SJSA1 (cell line): ENCODE measurements at regions not wholly inside any gene's neighbourhood (a gene's known extent, or its start where the extent isn't known, plus 50 kb on each side); places are given as distances from the start of the nearest gene placed in this dataset.

Experiments used
- DNase-seq, 2 experiments: peaks; one replicate each; pipeline ENCODE4 v3.0.0-alpha.2; 2015 to 2020; ENCODE audit warnings: low spot score in 2 of 2, low read depth in 1 of 2
- H3K27ac ChIP-seq: fragments of 250-450 bp; sonication (Bioruptor Pico); 2 replicates; pipeline ENCODE4 v1.5.1; 2020; ENCODE audit warnings: mild to moderate bottlenecking, moderate library complexity
- H3K27me3 ChIP-seq: fragments of 250-450 bp; sonication (Bioruptor Pico); replicated peaks from 2 replicates; pipeline ENCODE4 v1.5.1; 2020; ENCODE audit warnings: mild to moderate bottlenecking, moderate library complexity
- H3K36me3 ChIP-seq: fragments of 250-450 bp; sonication (Bioruptor Pico); 2 replicates; pipeline ENCODE4 v1.5.1; 2020; ENCODE audit warnings: mild to moderate bottlenecking
- H3K4me1 ChIP-seq: fragments of 250-450 bp; sonication (Bioruptor Pico); replicated peaks from 2 replicates; pipeline ENCODE4 v1.6.1; 2021; ENCODE audit warnings: mild to moderate bottlenecking
- H3K4me3 ChIP-seq: fragments of 250-450 bp; sonication (Bioruptor Pico); 2 replicates; pipeline ENCODE4 v1.5.1; 2020; ENCODE audit warnings: mild to moderate bottlenecking
- H3K9me3 ChIP-seq: fragments of 250-450 bp; sonication (Bioruptor Pico); replicated peaks from 2 replicates; pipeline ENCODE4 v1.5.1; 2020; ENCODE audit warnings: mild to moderate bottlenecking

- H3K9me3 ChIP-seq: peaks cover 2% of the 10 kb centered on the region
- H3K27ac ChIP-seq: no peak overlapping the region
- no peaks in the 10 kb centered on the region for H3K4me1 ChIP-seq
- no peaks in the 10 kb centered on the region for H3K27me3 ChIP-seq
- H3K36me3 ChIP-seq: no peaks in the 10 kb centered on the region
- H3K4me3 ChIP-seq: no peak overlapping the region
- no peak for DNase-seq
Observed at GRCh38 chr6:14365393-14365792, 247.8 kb downstream of the CD83 start.

DNA sequence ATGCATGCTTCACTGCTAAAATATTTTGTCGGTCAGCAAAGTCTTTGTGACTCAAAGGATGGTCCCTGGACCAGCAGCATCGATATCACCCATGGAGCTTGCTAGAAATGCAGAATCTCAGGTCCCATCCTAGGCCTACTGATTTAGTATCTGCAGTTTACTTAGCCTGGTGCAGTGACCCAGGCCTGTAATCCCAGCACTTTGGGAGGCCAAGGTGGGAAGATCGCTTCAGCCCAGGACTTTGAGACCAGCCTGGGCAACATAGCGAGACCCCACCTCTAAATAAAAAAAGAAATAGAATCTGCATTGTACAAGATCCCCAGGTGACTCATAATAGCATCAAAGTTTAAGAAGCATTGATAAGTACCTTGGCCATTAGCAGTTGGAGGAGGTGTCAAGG lies 248.7 kb downstream of the CD83 start:
- Histone ChIP-seq H3K36me3 (no peaks in the 10 kb centered on the region), H3K9me3 (peaks cover 2% of the 10 kb centered on the region), H3K27ac (no peak overlapping the region), H3K27me3 (no peaks in the 10 kb centered on the region), H3K4me3 (no peak overlapping the region), H3K4me1 (no peaks in the 10 kb centered on the region)
- no peak for DNase-seq

- H3K4me3 ChIP-seq: no peak overlapping the region
- H3K4me1 ChIP-seq: no peaks in the 10 kb centered on the region
- H3K27ac ChIP-seq: no peak overlapping the region
- peaks cover 2% of the 10 kb centered on the region for H3K9me3 ChIP-seq
- H3K36me3 ChIP-seq: no peaks in the 10 kb centered on the region
- no peak for DNase-seq
- H3K27me3 ChIP-seq: no peaks in the 10 kb centered on the region
Observed at GRCh38 chr6:14366872-14367271, 249.3 kb downstream of the CD83 start.

GRCh38 chr6:14367296-14367695 lies 249.7 kb downstream of the CD83 start:
- no peak for DNase-seq
- H3K9me3 ChIP-seq: peaks cover 2% of the 10 kb centered on the region
- H3K27me3 ChIP-seq: no peaks in the 10 kb centered on the region
- no peaks in the 10 kb centered on the region for H3K36me3 ChIP-seq
- no peaks in the 10 kb centered on the region for H3K4me1 ChIP-seq
- H3K4me3 ChIP-seq: no peak overlapping the region
- H3K27ac ChIP-seq: no peak overlapping the region

DNA sequence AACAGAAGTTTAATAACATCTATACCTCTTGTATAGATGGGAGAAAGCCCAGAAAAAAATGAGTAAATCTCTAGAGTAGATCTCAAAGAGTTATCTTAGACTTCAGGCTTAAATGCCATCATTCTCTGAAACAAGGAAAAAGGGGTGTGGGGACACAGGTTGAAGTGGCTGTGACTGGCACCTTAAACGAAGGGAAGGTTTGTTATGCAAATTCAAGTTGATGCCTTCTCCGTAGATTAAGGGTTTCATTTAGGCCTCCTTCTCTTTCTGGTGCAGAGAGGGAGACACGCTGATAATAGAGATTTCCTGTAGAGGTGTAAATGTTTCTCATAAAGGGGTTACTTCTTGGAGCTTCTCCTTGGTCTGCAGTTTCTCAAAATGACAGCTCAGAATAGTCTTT lies 252.1 kb downstream of the CD83 start:
- no peak overlapping the region for H3K27ac ChIP-seq
- H3K9me3 ChIP-seq: peaks cover 2% of the 10 kb centered on the region
- no peaks in the 10 kb centered on the region for H3K36me3 ChIP-seq
- H3K4me1 ChIP-seq: no peaks in the 10 kb centered on the region
- no peak for DNase-seq
- no peaks in the 10 kb centered on the region for H3K27me3 ChIP-seq
- H3K4me3 ChIP-seq: no peak overlapping the region

DNA sequence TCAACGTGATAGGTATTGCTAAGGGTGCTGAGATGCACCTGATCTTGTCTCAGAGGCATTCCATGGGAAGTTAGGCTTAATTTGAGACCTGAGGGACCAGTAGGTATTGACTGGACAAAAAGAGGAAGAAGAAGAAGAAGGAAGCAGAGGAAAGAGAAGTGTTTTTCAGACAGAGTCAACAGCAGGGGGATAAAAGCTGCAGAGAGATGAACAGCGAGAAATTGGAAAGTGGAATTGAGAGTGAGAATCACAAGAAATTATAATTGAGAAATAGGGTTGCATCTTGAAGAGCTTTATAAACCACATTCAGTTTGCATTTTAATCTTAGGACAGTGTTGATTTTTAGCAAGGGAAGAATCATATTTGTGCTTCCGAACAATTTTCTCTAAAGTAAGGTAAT lies 254.0 kb downstream of the CD83 start:
- Histone ChIP-seq H3K4me3 (no peak overlapping the region), H3K27ac (no peak overlapping the region), H3K36me3 (no peaks in the 10 kb centered on the region), H3K27me3 (no peaks in the 10 kb centered on the region), H3K4me1 (no peaks in the 10 kb centered on the region), H3K9me3 (peaks cover 2% of the 10 kb centered on the region)
- no peak for DNase-seq

- Histone ChIP-seq H3K27ac (no peak overlapping the region), H3K4me3 (no peak overlapping the region), H3K27me3 (no peaks in the 10 kb centered on the region), H3K4me1 (no peaks in the 10 kb centered on the region), H3K36me3 (no peaks in the 10 kb centered on the region), H3K9me3 (no peaks in the 10 kb centered on the region; the same call in 1 of the 2 replicates)
- DNase-seq: no peak
Observed at GRCh38 chr6:14372734-14373489, 255.3 kb downstream of the CD83 start.

DNA sequence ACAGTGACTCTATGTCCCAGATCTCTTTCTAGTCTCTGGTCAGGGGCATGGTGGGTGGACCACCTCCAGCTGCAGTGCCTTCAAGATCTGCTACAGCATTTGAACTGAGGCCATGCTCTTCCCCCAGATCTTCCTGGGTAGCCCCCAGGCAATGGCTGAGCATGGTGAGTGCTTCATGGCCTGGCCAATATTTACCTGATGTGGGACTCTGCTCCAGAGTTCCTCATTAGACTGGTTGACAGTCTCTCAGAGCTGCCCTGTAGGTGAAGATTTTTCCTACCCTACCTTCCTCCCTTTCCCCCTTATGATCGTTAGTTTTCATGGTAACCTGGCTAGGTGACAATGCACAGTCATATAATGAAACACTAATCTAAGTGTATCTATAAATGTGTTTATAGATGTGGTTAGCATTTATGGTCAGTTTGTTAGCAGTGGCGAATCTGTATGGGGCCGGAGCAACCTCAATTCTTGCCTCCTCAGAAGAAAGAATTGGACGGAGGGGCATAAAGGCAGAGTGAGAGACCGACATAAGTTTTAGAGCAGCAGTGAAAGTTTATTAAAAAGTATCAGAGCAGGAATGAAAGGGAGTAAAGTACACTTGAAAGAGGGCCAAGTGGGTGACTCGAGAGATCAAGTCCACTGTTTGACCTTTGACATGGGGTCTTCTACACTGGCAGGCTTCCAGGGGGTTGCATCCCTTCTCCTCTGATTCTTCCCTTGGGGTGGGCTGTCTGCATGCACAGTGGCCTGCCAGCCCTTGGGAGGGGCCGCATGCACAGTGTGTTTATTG lies 256.3 kb downstream of the CD83 start:
- H3K27ac ChIP-seq: no peak overlapping the region
- no peaks in the 10 kb centered on the region for H3K27me3 ChIP-seq
- no peak for DNase-seq
- no peak overlapping the region for H3K4me3 ChIP-seq
- no peaks in the 10 kb centered on the region for H3K9me3 ChIP-seq
- H3K4me1 ChIP-seq: no peaks in the 10 kb centered on the region
- no peaks in the 10 kb centered on the region for H3K36me3 ChIP-seq

- no peak overlapping the region for H3K27ac ChIP-seq
- DNase-seq: no peak
- H3K36me3 ChIP-seq: no peaks in the 10 kb centered on the region
- H3K9me3 ChIP-seq: no peaks in the 10 kb centered on the region
- no peak overlapping the region for H3K4me3 ChIP-seq
- H3K4me1 ChIP-seq: no peaks in the 10 kb centered on the region
- no peaks in the 10 kb centered on the region for H3K27me3 ChIP-seq
Observed at GRCh38 chr6:14375930-14376329, 258.4 kb downstream of the CD83 start.

DNA sequence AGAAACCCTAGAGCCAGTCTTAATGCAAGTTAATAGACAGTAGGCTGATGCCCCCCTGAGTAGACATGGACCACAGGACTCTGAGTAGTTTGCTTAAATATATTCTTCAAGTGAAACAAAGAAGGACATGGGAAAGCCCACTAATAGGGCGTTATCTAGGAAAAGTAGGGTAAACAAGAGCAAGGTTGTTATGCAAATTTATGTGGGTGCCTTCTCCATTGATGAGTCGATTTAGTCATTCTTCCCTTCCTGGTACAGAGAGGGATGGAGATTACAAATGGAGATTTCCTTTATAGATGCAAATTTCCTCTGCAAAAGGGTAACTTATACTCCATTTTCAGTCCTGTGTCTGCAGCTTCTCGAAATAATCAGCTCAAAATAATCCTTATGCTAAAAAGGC lies 262.0 kb downstream of the CD83 start:
- Histone ChIP-seq H3K27ac (no peak overlapping the region), H3K9me3 (no peaks in the 10 kb centered on the region; the same call in 1 of the 2 replicates), H3K4me1 (no peaks in the 10 kb centered on the region), H3K27me3 (no peaks in the 10 kb centered on the region), H3K4me3 (no peak overlapping the region), H3K36me3 (no peaks in the 10 kb centered on the region)
- DNase-seq: no peak

GRCh38 chr6:14380086-14380820 lies 262.7 kb downstream of the CD83 start:
- H3K9me3 ChIP-seq: no peaks in the 10 kb centered on the region; the same call in 1 of the 2 replicates
- no peak overlapping the region for H3K27ac ChIP-seq
- DNase-seq: no peak
- no peaks in the 10 kb centered on the region for H3K36me3 ChIP-seq
- H3K4me1 ChIP-seq: no peaks in the 10 kb centered on the region
- H3K27me3 ChIP-seq: no peaks in the 10 kb centered on the region
- no peak overlapping the region for H3K4me3 ChIP-seq

DNA sequence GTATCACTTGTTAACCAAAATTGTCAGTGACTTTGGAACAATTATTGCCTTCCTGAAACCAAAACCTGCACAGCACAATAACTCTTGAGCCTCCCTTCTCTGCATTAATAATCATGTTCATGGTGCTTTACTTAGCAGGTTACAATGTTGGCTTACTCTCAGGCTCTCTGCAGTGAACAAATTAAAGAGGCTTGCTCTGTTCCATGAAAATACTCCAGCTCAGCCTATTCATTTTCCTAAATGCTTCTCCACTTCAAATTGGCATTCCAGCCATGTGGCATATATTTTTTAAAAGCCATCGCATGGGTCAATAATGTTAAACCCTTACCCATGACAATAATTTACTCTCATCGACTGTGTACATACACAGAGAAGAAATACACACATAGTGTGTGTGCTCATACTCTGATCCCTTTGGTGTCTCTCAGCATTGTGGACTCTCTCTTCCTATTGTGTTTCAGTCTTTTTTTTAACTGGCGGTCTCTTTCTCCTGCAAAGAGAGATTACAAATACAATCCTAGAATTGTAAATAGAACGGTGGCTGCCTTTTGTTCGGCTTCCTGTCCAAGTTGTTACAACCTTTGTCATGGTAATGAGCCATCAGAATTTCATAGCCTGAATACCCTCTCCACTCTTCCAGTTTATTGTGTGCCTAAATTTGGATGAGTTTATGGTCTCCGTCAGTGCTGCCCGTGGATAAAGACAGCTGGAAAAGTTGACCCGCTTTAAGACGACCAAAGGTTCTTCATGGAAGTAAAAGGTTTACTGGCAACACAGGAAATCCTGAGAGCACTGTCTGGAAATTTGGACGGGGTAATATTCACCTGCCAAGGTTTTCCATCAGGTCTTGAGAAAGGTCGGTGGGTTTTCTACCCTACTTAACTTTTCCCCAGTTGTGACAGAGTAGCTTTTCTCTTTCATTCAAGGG lies 263.6 kb downstream of the CD83 start:
- H3K4me1 ChIP-seq: no peaks in the 10 kb centered on the region
- H3K4me3 ChIP-seq: no peak overlapping the region
- no peak for DNase-seq
- H3K9me3 ChIP-seq: no peaks in the 10 kb centered on the region; the same call in 1 of the 2 replicates
- H3K27me3 ChIP-seq: no peaks in the 10 kb centered on the region
- no peak overlapping the region for H3K27ac ChIP-seq
- H3K36me3 ChIP-seq: no peaks in the 10 kb centered on the region
